Naive thymus-derived CD4-positive, alpha-beta T cell (primary cell): ENCODE measurements at regions not wholly inside any gene's neighbourhood (a gene's known extent, or its start where the extent isn't known, plus 50 kb on each side); places are given as distances from the start of the nearest gene placed in this dataset.

Experiments used
- ATAC-seq: fragments of 150-1000 bp; cut with Tn5 transposase; 2 replicates; pipeline ENCODE4 v1.10.0; 2021; ENCODE audit warnings: mild to moderate bottlenecking, moderate library complexity
- CTCF ChIA-PET: fragments of 350-600 bp; sonication (Branson Sonifier 250); formaldehyde crosslinking; loops from one replicate; lab custom pipeline; 2021; ENCODE audit warnings: antibody characterized with exemption; lab: Charles Lee
- POLR2A ChIA-PET: fragments of 350-600 bp; sonication (Branson Sonifier 250); formaldehyde crosslinking; loops from one replicate; lab custom pipeline; 2021; ENCODE audit warnings: antibody characterized with exemption, inconsistent platforms; lab: Charles Lee
- DNase-seq, 9 donors: peaks; one replicate each; pipeline versions ENCODE4 v3.0.0 to v3.0.0-alpha.2; 2020 to 2022; ENCODE audit warnings: mixed read lengths in 1 of 9
- H3K27ac ChIP-seq: one replicate; pipeline ENCODE4 v1.7.0; 2013; ENCODE audit warnings: mild to moderate bottlenecking, low read depth, low read length, moderate library complexity
- H3K27me3 ChIP-seq, 2 donors: one replicate each; pipeline ENCODE4 v1.7.0; 2013; ENCODE audit warnings: low read length in 2 of 2, mild to moderate bottlenecking in 2 of 2, moderate library complexity in 2 of 2; ENCODE audit not compliant: control insufficient read depth in 2 of 2, insufficient read depth in 2 of 2
- H3K36me3 ChIP-seq, 3 experiments: 1 replicate in 2 of 3; 2 replicates in 1 of 3; pipeline ENCODE4 v1.7.0; 2013; ENCODE audit warnings: low read length in 3 of 3, mild to moderate bottlenecking in 3 of 3, moderate library complexity in 1 of 3; ENCODE audit not compliant: insufficient read depth in 3 of 3, control insufficient read depth in 2 of 3
- H3K4me1 ChIP-seq, 2 donors: one replicate each; pipeline ENCODE4 v1.7.0; 2013; ENCODE audit warnings: low read length in 2 of 2, mild to moderate bottlenecking in 2 of 2, moderate library complexity in 1 of 2; ENCODE audit not compliant: control insufficient read depth in 2 of 2, insufficient read depth in 2 of 2
- H3K4me3 ChIP-seq: 2 replicates; pipeline ENCODE4 v1.7.0; 2013; ENCODE audit warnings: mild to moderate bottlenecking, low read length
- H3K9me3 ChIP-seq, 3 experiments: 1 replicate in 2 of 3; 2 replicates in 1 of 3; pipeline ENCODE4 v1.7.0; 2013; ENCODE audit warnings: low read length in 3 of 3; ENCODE audit not compliant: control insufficient read depth in 2 of 3
- H3K27ac Mint-ChIP-seq, 9 donors: one replicate each; pipeline ENCODE4 v1.8.0; 2020 to 2022; ENCODE audit warnings: mixed read lengths in 9 of 9, mild to moderate bottlenecking in 8 of 9, moderate library complexity in 5 of 9, inconsistent platforms in 2 of 9
- H3K27me3 Mint-ChIP-seq, 5 donors: one replicate each; pipeline ENCODE4 v1.8.0; 2021 to 2022; ENCODE audit warnings: mixed read lengths in 5 of 5, mild to moderate bottlenecking in 1 of 5
- H3K36me3 Mint-ChIP-seq, 5 donors: one replicate each; pipeline ENCODE4 v1.8.0; 2020 to 2022; ENCODE audit warnings: mixed read lengths in 5 of 5, mild to moderate bottlenecking in 3 of 5, inconsistent platforms in 1 of 5
- H3K4me1 Mint-ChIP-seq, 7 donors: one replicate each; pipeline ENCODE4 v1.8.0; 2020 to 2022; ENCODE audit warnings: mixed read lengths in 7 of 7, mild to moderate bottlenecking in 3 of 7, inconsistent platforms in 1 of 7
- H3K4me3 Mint-ChIP-seq, 10 donors: one replicate each; pipeline ENCODE4 v1.8.0; 2020 to 2022; ENCODE audit warnings: mild to moderate bottlenecking in 10 of 10, mixed read lengths in 10 of 10, moderate library complexity in 6 of 10, inconsistent platforms in 2 of 10
- H3K9me3 Mint-ChIP-seq, 11 donors: one replicate each; pipeline ENCODE4 v1.8.0; 2020 to 2022; ENCODE audit warnings: mixed read lengths in 11 of 11, mild to moderate bottlenecking in 4 of 11, inconsistent platforms in 1 of 11, moderate library complexity in 1 of 11
- intact Hi-C, 2 donors: fragments of 100-400 bp; cut with micrococcal nuclease; formaldehyde crosslinking; loops; one replicate each; pipeline ENCODE4 v1.15.1; 2023

GRCh38 chr6:113756290-113756665, 100.9 kb upstream of the MARCKS start:
- ChIA-PET CTCF (no interaction called here), POLR2A (no interaction called here)
- H3K27ac ChIP-seq, result no peak overlapping the region
- H3K4me3 Mint-ChIP-seq, result no peak overlapping the region
- peaks cover 0 to 5% (median 0%) of the 10 kb centered on the region in 5 donors for H3K27me3 Mint-ChIP-seq
- H3K27me3 ChIP-seq, result no peaks in the 10 kb centered on the region
- no peak for ATAC-seq
- no peaks in the 10 kb centered on the region for H3K4me1 ChIP-seq
- no peak for DNase-seq
- no peaks in the 10 kb centered on the region for H3K36me3 ChIP-seq
- intact Hi-C loops, result no loop called here
- no peaks in the 10 kb centered on the region for H3K36me3 Mint-ChIP-seq
- H3K4me3 ChIP-seq, result no peak overlapping the region
- H3K9me3 ChIP-seq, result no peaks in the 10 kb centered on the region
- no peak overlapping the region for H3K27ac Mint-ChIP-seq
- no peaks in the 10 kb centered on the region for H3K4me1 Mint-ChIP-seq
- no peaks in the 10 kb centered on the region for H3K9me3 Mint-ChIP-seq

- Mint-ChIP-seq H3K27me3 (peaks cover 0 to 5% (median 0%) of the 10 kb centered on the region in 5 donors), H3K36me3 (no peaks in the 10 kb centered on the region), H3K4me1 (no peaks in the 10 kb centered on the region), H3K4me3 (no peak overlapping the region), H3K27ac (no peak overlapping the region), H3K9me3 (no peaks in the 10 kb centered on the region)
- no peaks in the 10 kb centered on the region for H3K9me3 ChIP-seq
- H3K27me3 ChIP-seq, result no peaks in the 10 kb centered on the region
- H3K4me1 ChIP-seq, result no peaks in the 10 kb centered on the region
- ChIA-PET CTCF (no interaction called here), POLR2A (no interaction called here)
- H3K4me3 ChIP-seq, result no peak overlapping the region
- no peak for DNase-seq
- H3K27ac ChIP-seq, result no peak overlapping the region
- no peak for ATAC-seq
- no peaks in the 10 kb centered on the region for H3K36me3 ChIP-seq
- intact Hi-C loops, result no loop called here
Observed at GRCh38 chr6:113758214-113758613, 98.9 kb upstream of the MARCKS start.

- H3K4me3 ChIP-seq, result no peak overlapping the region
- Mint-ChIP-seq H3K4me3 (no peak overlapping the region), H3K36me3 (no peaks in the 10 kb centered on the region), H3K4me1 (no peaks in the 10 kb centered on the region), H3K27ac (no peak overlapping the region), H3K27me3 (peaks cover 0 to 5% (median 0%) of the 10 kb centered on the region in 5 donors), H3K9me3 (no peaks in the 10 kb centered on the region)
- H3K27me3 ChIP-seq, result no peaks in the 10 kb centered on the region
- POLR2A ChIA-PET, result no interaction called here
- H3K27ac ChIP-seq, result no peak overlapping the region
- intact Hi-C loops, result no loop called here
- no peaks in the 10 kb centered on the region for H3K9me3 ChIP-seq
- CTCF ChIA-PET, result no interaction called here
- ATAC-seq (peak; percentile 60), DNase-seq (no peak)
- no peaks in the 10 kb centered on the region for H3K36me3 ChIP-seq
- no peaks in the 10 kb centered on the region for H3K4me1 ChIP-seq
Observed at GRCh38 chr6:113758826-113759574, 98.1 kb upstream of the MARCKS start.

GRCh38 chr6:113762641-113763040, 94.5 kb upstream of the MARCKS start:
- Histone ChIP-seq H3K9me3 (no peaks in the 10 kb centered on the region), H3K36me3 (no peaks in the 10 kb centered on the region), H3K27ac (no peak overlapping the region), H3K4me1 (no peaks in the 10 kb centered on the region), H3K27me3 (no peaks in the 10 kb centered on the region), H3K4me3 (no peak overlapping the region)
- POLR2A ChIA-PET, result no interaction called here
- DNase-seq, result no peak
- no peak overlapping the region for H3K27ac Mint-ChIP-seq
- no peak overlapping the region for H3K4me3 Mint-ChIP-seq
- H3K9me3 Mint-ChIP-seq, result peaks cover 0 to 2% (median 0%) of the 10 kb centered on the region in 11 donors
- peaks cover 0 to 5% (median 0%) of the 10 kb centered on the region in 5 donors for H3K27me3 Mint-ChIP-seq
- CTCF ChIA-PET, result no interaction called here
- ATAC-seq, result no peak
- intact Hi-C loops, result no loop called here
- no peaks in the 10 kb centered on the region for H3K36me3 Mint-ChIP-seq
- H3K4me1 Mint-ChIP-seq, result no peaks in the 10 kb centered on the region

GRCh38 chr6:113763311-113763766, 93.8 kb upstream of the MARCKS start:
- no peak overlapping the region for H3K4me3 ChIP-seq
- no peak for ATAC-seq
- no peaks in the 10 kb centered on the region for H3K9me3 ChIP-seq
- CTCF ChIA-PET, result no interaction called here
- Mint-ChIP-seq H3K27me3 (peaks cover 0 to 5% (median 0%) of the 10 kb centered on the region in 5 donors), H3K27ac (no peak overlapping the region), H3K4me3 (no peak overlapping the region), H3K4me1 (no peaks in the 10 kb centered on the region), H3K9me3 (peaks cover 0 to 2% (median 0%) of the 10 kb centered on the region in 11 donors), H3K36me3 (no peaks in the 10 kb centered on the region)
- POLR2A ChIA-PET, result no interaction called here
- DNase-seq, result no peak
- H3K27ac ChIP-seq, result no peak overlapping the region
- no peaks in the 10 kb centered on the region for H3K36me3 ChIP-seq
- no peaks in the 10 kb centered on the region for H3K27me3 ChIP-seq
- intact Hi-C loops, result no loop called here
- no peaks in the 10 kb centered on the region for H3K4me1 ChIP-seq

GRCh38 chr6:113763876-113764275, 93.3 kb upstream of the MARCKS start:
- Histone ChIP-seq H3K4me1 (no peaks in the 10 kb centered on the region), H3K27me3 (no peaks in the 10 kb centered on the region), H3K9me3 (no peaks in the 10 kb centered on the region), H3K36me3 (no peaks in the 10 kb centered on the region), H3K27ac (no peak overlapping the region), H3K4me3 (no peak overlapping the region)
- CTCF ChIA-PET, result no interaction called here
- intact Hi-C loops, result no loop called here
- Mint-ChIP-seq H3K36me3 (no peaks in the 10 kb centered on the region), H3K4me3 (no peak overlapping the region), H3K4me1 (no peaks in the 10 kb centered on the region), H3K27me3 (peaks cover 0 to 3% (median 0%) of the 10 kb centered on the region in 5 donors), H3K27ac (no peak overlapping the region), H3K9me3 (peaks cover 0 to 2% (median 0%) of the 10 kb centered on the region in 11 donors)
- DNase-seq (no peak), ATAC-seq (peak; percentile 75)
- POLR2A ChIA-PET, result no interaction called here

GRCh38 chr6:113765909-113766308, 91.2 kb upstream of the MARCKS start:
- H3K27me3 Mint-ChIP-seq, result peaks cover 0 to 6% (median 0%) of the 10 kb centered on the region in 5 donors
- H3K9me3 Mint-ChIP-seq, result peaks cover 0 to 2% (median 0%) of the 10 kb centered on the region in 11 donors
- H3K4me1 ChIP-seq, result no peaks in the 10 kb centered on the region
- no peaks in the 10 kb centered on the region for H3K36me3 ChIP-seq
- intact Hi-C loops, result no loop called here
- ATAC-seq (no peak), DNase-seq (no peak)
- no peak overlapping the region for H3K27ac Mint-ChIP-seq
- CTCF ChIA-PET, result no interaction called here
- H3K9me3 ChIP-seq, result no peaks in the 10 kb centered on the region
- no peaks in the 10 kb centered on the region for H3K27me3 ChIP-seq
- H3K36me3 Mint-ChIP-seq, result no peaks in the 10 kb centered on the region
- H3K4me3 ChIP-seq, result no peak overlapping the region
- H3K4me3 Mint-ChIP-seq, result no peak overlapping the region
- H3K4me1 Mint-ChIP-seq, result no peaks in the 10 kb centered on the region
- H3K27ac ChIP-seq, result no peak overlapping the region
- POLR2A ChIA-PET, result no interaction called here
